DMS114 treated with DMSO at 0.1 percent for 48 hours (cell line): ENCODE measurements at regions not wholly inside any gene's neighbourhood (a gene's known extent, or its start where the extent isn't known, plus 50 kb on each side); places are given as distances from the start of the nearest gene placed in this dataset.

Experiments
- DNase-seq: peaks from one replicate; lab custom pipeline; 2025; ENCODE audit not compliant: unreplicated experiment; lab: John Stamatoyannopoulos, UW

GRCh38 chr4:184529283-184529682, 54.9 kb upstream of the IRF2 start:
- DNase-seq, result no peak

GRCh38 chr4:184528713-184529112, 54.4 kb upstream of the IRF2 start:
- DNase-seq, result no peak

- DNase-seq, result no peak
Measured at GRCh38 chr4:184528051-184528450, 53.7 kb upstream of the IRF2 start.

- DNase-seq, result no peak
Measured at GRCh38 chr4:184526228-184526627, 51.9 kb upstream of the IRF2 start.
